Stimulated activated naive CD4-positive, alpha-beta T cell (primary cell): ENCODE measurements at regions not wholly inside any gene's neighbourhood (a gene's known extent, or its start where the extent isn't known, plus 50 kb on each side); places are given as distances from the start of the nearest gene placed in this dataset.
"Not testable (repeated sequence)": the region's sequence is repeated elsewhere in the genome, so short reads cannot be mapped to it uniquely, and the experiment has no call there.

Source experiments
- DNase-seq, 6 experiments: peaks; one replicate each; lab custom pipeline; 2025; lab: John Stamatoyannopoulos, UW

GRCh38 chr4:189090174-189090814, 850.4 kb upstream of the FRG1 start:
- no peak for DNase-seq

- DNase-seq = no peak
These were observed 848.1 kb upstream of the FRG1 start for GRCh38 chr4:189092581-189092980.

- no peak for DNase-seq
These were observed 844.6 kb upstream of the FRG1 start for GRCh38 chr4:189096108-189096507.

- DNase-seq = no peak
These were observed 844.0 kb upstream of the FRG1 start for GRCh38 chr4:189096717-189097116.

- no peak for DNase-seq
These were observed 841.6 kb upstream of the FRG1 start for GRCh38 chr4:189098932-189099696.

- no peak for DNase-seq
These were observed 827.2 kb upstream of the FRG1 start for GRCh38 chr4:189113389-189113888.

- DNase-seq = no peak
These were observed 823.2 kb upstream of the FRG1 start for GRCh38 chr4:189117426-189117825.

GRCh38 chr4:189121336-189121735, 819.3 kb upstream of the FRG1 start:
- DNase-seq = no peak

- no peak for DNase-seq
These were observed 816.4 kb upstream of the FRG1 start for GRCh38 chr4:189124149-189124758.

GRCh38 chr4:189124791-189125190, 815.9 kb upstream of the FRG1 start:
- no peak for DNase-seq

GRCh38 chr4:189126040-189126439, 814.6 kb upstream of the FRG1 start:
- no peak for DNase-seq

GRCh38 chr4:189128341-189128740, 812.3 kb upstream of the FRG1 start:
- no peak for DNase-seq

GRCh38 chr4:189129044-189129694, 811.5 kb upstream of the FRG1 start:
- DNase-seq = no peak

- no peak for DNase-seq
These were observed 809.6 kb upstream of the FRG1 start for GRCh38 chr4:189131118-189131517.

GRCh38 chr4:189136462-189136861, 804.2 kb upstream of the FRG1 start:
- DNase-seq = no peak

- no peak for DNase-seq
These were observed 797.3 kb upstream of the FRG1 start for GRCh38 chr4:189143263-189143952.

- DNase-seq = no peak
These were observed 793.4 kb upstream of the FRG1 start for GRCh38 chr4:189147005-189147929.

GRCh38 chr4:189155083-189155482, 785.6 kb upstream of the FRG1 start:
- not testable (repeated sequence) for DNase-seq

- no peak for DNase-seq
These were observed 778.4 kb upstream of the FRG1 start for GRCh38 chr4:189162073-189162789.

- DNase-seq = no peak
These were observed 777.8 kb upstream of the FRG1 start for GRCh38 chr4:189162888-189163287.
